ENCODE measurements at regions not wholly inside any gene's neighbourhood (a gene's known extent, or its start where the extent isn't known, plus 50 kb on each side); places are given as distances from the start of the nearest gene placed in this dataset.

GRCh38 chr4:144302704-144303536 is 162.4 kb upstream of the GYPA start:
- Histone ChIP-seq H3K4me1 (ENCODE audit: insufficient read depth, low read length, poor library complexity, severe bottlenecking) (no peaks in the 10 kb centered on the region), H3K4me3 (ENCODE audit: low read depth, low read length, poor library complexity, severe bottlenecking) (no peak overlapping the region), H3K27me3 (replicated peaks; ENCODE audit: insufficient read depth, low read depth, low read length, poor library complexity) (no peaks in the 10 kb centered on the region), H3K27ac (ENCODE audit: low read depth, low read length, poor library complexity, severe bottlenecking) (no peak overlapping the region), H3K36me3 (ENCODE audit: insufficient read depth, low read length, poor library complexity, severe bottlenecking) (no peaks in the 10 kb centered on the region), H3K9me3 (ENCODE audit: low read depth, low read length, poor library complexity, severe bottlenecking) (no peaks in the 10 kb centered on the region)
- no peak for DNase-seq (ENCODE audit: low spot score)
- intact Hi-C loops (cut with micrococcal nuclease; ENCODE audit: unreplicated experiment) = no loop called here
- TF ChIP-seq, protein P1, sequence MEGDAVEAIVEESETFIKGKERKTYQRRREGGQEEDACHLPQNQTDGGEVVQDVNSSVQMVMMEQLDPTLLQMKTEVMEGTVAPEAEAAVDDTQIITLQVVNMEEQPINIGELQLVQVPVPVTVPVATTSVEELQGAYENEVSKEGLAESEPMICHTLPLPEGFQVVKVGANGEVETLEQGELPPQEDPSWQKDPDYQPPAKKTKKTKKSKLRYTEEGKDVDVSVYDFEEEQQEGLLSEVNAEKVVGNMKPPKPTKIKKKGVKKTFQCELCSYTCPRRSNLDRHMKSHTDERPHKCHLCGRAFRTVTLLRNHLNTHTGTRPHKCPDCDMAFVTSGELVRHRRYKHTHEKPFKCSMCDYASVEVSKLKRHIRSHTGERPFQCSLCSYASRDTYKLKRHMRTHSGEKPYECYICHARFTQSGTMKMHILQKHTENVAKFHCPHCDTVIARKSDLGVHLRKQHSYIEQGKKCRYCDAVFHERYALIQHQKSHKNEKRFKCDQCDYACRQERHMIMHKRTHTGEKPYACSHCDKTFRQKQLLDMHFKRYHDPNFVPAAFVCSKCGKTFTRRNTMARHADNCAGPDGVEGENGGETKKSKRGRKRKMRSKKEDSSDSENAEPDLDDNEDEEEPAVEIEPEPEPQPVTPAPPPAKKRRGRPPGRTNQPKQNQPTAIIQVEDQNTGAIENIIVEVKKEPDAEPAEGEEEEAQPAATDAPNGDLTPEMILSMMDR (conservative IDR thresholded peaks at IDR 0.05; ENCODE audit: low read depth, low read length) = no peak
- TF ChIP-seq EZH2 (IDR thresholded peaks at IDR 0.05; ENCODE audit: borderline replicate concordance, low read depth, low read length, poor library complexity, severe bottlenecking) = no peak
- no TSS peak for BruUV-seq (replicated peaks)
- ChIA-PET CTCF (no interaction called here), POLR2A (ENCODE audit: low non-redundant PET) (no interaction called here)

DNA sequence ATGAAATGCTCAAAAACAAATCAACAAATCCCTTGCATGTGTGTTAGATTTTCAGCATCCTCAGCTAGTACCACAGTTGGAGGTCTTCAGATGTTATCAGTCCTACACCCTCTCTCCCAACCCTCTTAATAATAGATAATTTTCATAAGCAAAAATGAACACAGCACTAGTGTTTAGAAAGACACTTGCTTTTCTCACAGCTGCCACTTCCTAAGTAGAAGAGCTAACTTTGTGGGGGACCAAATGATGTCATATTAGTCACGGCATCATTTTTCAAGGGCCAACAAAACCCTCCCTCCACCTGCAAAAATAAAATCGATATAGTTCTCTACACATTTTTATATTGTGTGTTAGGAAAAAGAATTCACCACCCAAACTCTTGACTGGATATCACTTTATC is 163.5 kb upstream of the GYPA start:
- H3K27ac ChIP-seq (ENCODE audit: low read depth, low read length, poor library complexity, severe bottlenecking) = no peak overlapping the region
- no peaks in the 10 kb centered on the region for H3K9me3 ChIP-seq (ENCODE audit: low read depth, low read length, poor library complexity, severe bottlenecking)
- no TSS peak for BruUV-seq (replicated peaks)
- H3K27me3 ChIP-seq (replicated peaks; ENCODE audit: insufficient read depth, low read depth, low read length, poor library complexity) = no peaks in the 10 kb centered on the region
- no peak for TF ChIP-seq EZH2 (IDR thresholded peaks at IDR 0.05; ENCODE audit: borderline replicate concordance, low read depth, low read length, poor library complexity, severe bottlenecking)
- TF ChIP-seq, protein P1 (conservative IDR thresholded peaks at IDR 0.05; ENCODE audit: low read depth, low read length) = no peak
- no peaks in the 10 kb centered on the region for H3K36me3 ChIP-seq (ENCODE audit: insufficient read depth, low read length, poor library complexity, severe bottlenecking)
- no peak for DNase-seq (ENCODE audit: low spot score)
- intact Hi-C loops (cut with micrococcal nuclease; ENCODE audit: unreplicated experiment) = no loop called here
- CTCF ChIA-PET = no interaction called here
- no peak overlapping the region for H3K4me3 ChIP-seq (ENCODE audit: low read depth, low read length, poor library complexity, severe bottlenecking)
- no peaks in the 10 kb centered on the region for H3K4me1 ChIP-seq (ENCODE audit: insufficient read depth, low read length, poor library complexity, severe bottlenecking)
- POLR2A ChIA-PET (ENCODE audit: low non-redundant PET) = no interaction called here

GRCh38 chr4:144310535-144310934 is 170.0 kb upstream of the GYPA start:
- DNase-seq (ENCODE audit: low spot score) = no peak
- Histone ChIP-seq H3K4me1 (ENCODE audit: insufficient read depth, low read length, poor library complexity, severe bottlenecking) (no peaks in the 10 kb centered on the region), H3K36me3 (ENCODE audit: insufficient read depth, low read length, poor library complexity, severe bottlenecking) (no peaks in the 10 kb centered on the region), H3K9me3 (ENCODE audit: low read depth, low read length, poor library complexity, severe bottlenecking) (peaks cover 15% of the 10 kb centered on the region), H3K4me3 (ENCODE audit: low read depth, low read length, poor library complexity, severe bottlenecking) (no peak overlapping the region), H3K27me3 (replicated peaks; ENCODE audit: insufficient read depth, low read depth, low read length, poor library complexity) (no peaks in the 10 kb centered on the region), H3K27ac (ENCODE audit: low read depth, low read length, poor library complexity, severe bottlenecking) (no peak overlapping the region)
- ChIA-PET CTCF (no interaction called here), POLR2A (ENCODE audit: low non-redundant PET) (no interaction called here)
- no peak for TF ChIP-seq EZH2 (IDR thresholded peaks at IDR 0.05; ENCODE audit: borderline replicate concordance, low read depth, low read length, poor library complexity, severe bottlenecking)
- intact Hi-C loops (cut with micrococcal nuclease; ENCODE audit: unreplicated experiment) = no loop called here
- no TSS peak for BruUV-seq (replicated peaks)

GRCh38 chr4:144313370-144313769 is 172.9 kb upstream of the GYPA start:
- CTCF ChIA-PET = no interaction called here
- intact Hi-C loops (cut with micrococcal nuclease; ENCODE audit: unreplicated experiment) = no loop called here
- no TSS peak for BruUV-seq (replicated peaks)

More at GRCh38 chr4:144313370-144313769, 172.9 kb upstream of the GYPA start:
- no peaks in the 10 kb centered on the region for H3K36me3 ChIP-seq (ENCODE audit: insufficient read depth, low read length, poor library complexity, severe bottlenecking)
- no peaks in the 10 kb centered on the region for H3K27me3 ChIP-seq (replicated peaks; ENCODE audit: insufficient read depth, low read depth, low read length, poor library complexity)
- no peak overlapping the region for H3K4me3 ChIP-seq (ENCODE audit: low read depth, low read length, poor library complexity, severe bottlenecking)
- no peaks in the 10 kb centered on the region for H3K4me1 ChIP-seq (ENCODE audit: insufficient read depth, low read length, poor library complexity, severe bottlenecking)
- H3K27ac ChIP-seq (ENCODE audit: low read depth, low read length, poor library complexity, severe bottlenecking) = no peak overlapping the region
- DNase-seq (ENCODE audit: low spot score) = no peak
- POLR2A ChIA-PET (ENCODE audit: low non-redundant PET) = no interaction called here
- H3K9me3 ChIP-seq (ENCODE audit: low read depth, low read length, poor library complexity, severe bottlenecking) = peaks cover 15% of the 10 kb centered on the region
- no peak for TF ChIP-seq EZH2 (IDR thresholded peaks at IDR 0.05; ENCODE audit: borderline replicate concordance, low read depth, low read length, poor library complexity, severe bottlenecking)
- TF ChIP-seq, protein P1 (conservative IDR thresholded peaks at IDR 0.05; ENCODE audit: low read depth, low read length) = no peak
